SH-SY5Y (cell line): ENCODE measurements at regions not wholly inside any gene's neighbourhood (a gene's known extent, or its start where the extent isn't known, plus 50 kb on each side); places are given as distances from the start of the nearest gene placed in this dataset.

Source experiments
- GATA2 ChIP-seq: IDR thresholded peaks from 2 replicates; pipeline ENCODE4 v1.6.1; 2011; ENCODE audit warnings: mild to moderate bottlenecking, low read depth, low read length
- GATA3 ChIP-seq: IDR thresholded peaks from 2 replicates; pipeline ENCODE4 v1.6.1; 2011; ENCODE audit warnings: low read depth, mild to moderate bottlenecking, low read length, moderate library complexity

- TF ChIP-seq GATA2 (no peak), GATA3 (no peak)
These were observed 396.0 kb upstream of the B3GAT1 start for GRCh38 chr11:134807997-134808396.
